ENCODE measurements at regions not wholly inside any gene's neighbourhood (a gene's known extent, or its start where the extent isn't known, plus 50 kb on each side); places are given as distances from the start of the nearest gene placed in this dataset.

GRCh38 chr16:86982347-86982596 is 334.9 kb downstream of the C16orf95 start:
- no peak for TF ChIP-seq ATF2 (IDR thresholded peaks at IDR 0.05; ENCODE audit: low read length)
- no peak for TF ChIP-seq CTCF (IDR thresholded peaks at IDR 0.05 in 2 of 3, conservative IDR thresholded peaks at IDR 0.05 in 1 of 3; ENCODE audit: control insufficient read depth in 2 of 3, extremely low read depth in 1 of 3, insufficient read depth in 1 of 3, low read depth in 3 of 3, low read length in 3 of 3)
- TF ChIP-seq RAD21 (IDR thresholded peaks at IDR 0.05; ENCODE audit: insufficient read depth, low read depth, low read length) = no peak
- TF ChIP-seq BCL11A (IDR thresholded peaks at IDR 0.05; ENCODE audit: low read depth, low read length) = no peak
- TF ChIP-seq PML (IDR thresholded peaks at IDR 0.05; ENCODE audit: low read length) = no peak
- TF ChIP-seq NFIC (IDR thresholded peaks at IDR 0.05; ENCODE audit: low read depth, low read length) = no peak
- TF ChIP-seq MAX (IDR thresholded peaks at IDR 0.05; ENCODE audit: low read depth, low read length) = no peak
